T-helper 22 cell (primary cell): ENCODE measurements at regions not wholly inside any gene's neighbourhood (a gene's known extent, or its start where the extent isn't known, plus 50 kb on each side); places are given as distances from the start of the nearest gene placed in this dataset.
"Not testable (repeated sequence)": the region's sequence is repeated elsewhere in the genome, so short reads cannot be mapped to it uniquely, and the experiment has no call there.

Experiments
- DNase-seq: peaks from one replicate; pipeline ENCODE4 v3.0.0-alpha.2; 2020; ENCODE audit warnings: low read depth

- DNase-seq: no peak
Observed at GRCh38 chr3:124636863-124637296, 93.4 kb upstream of the UMPS start.

DNA sequence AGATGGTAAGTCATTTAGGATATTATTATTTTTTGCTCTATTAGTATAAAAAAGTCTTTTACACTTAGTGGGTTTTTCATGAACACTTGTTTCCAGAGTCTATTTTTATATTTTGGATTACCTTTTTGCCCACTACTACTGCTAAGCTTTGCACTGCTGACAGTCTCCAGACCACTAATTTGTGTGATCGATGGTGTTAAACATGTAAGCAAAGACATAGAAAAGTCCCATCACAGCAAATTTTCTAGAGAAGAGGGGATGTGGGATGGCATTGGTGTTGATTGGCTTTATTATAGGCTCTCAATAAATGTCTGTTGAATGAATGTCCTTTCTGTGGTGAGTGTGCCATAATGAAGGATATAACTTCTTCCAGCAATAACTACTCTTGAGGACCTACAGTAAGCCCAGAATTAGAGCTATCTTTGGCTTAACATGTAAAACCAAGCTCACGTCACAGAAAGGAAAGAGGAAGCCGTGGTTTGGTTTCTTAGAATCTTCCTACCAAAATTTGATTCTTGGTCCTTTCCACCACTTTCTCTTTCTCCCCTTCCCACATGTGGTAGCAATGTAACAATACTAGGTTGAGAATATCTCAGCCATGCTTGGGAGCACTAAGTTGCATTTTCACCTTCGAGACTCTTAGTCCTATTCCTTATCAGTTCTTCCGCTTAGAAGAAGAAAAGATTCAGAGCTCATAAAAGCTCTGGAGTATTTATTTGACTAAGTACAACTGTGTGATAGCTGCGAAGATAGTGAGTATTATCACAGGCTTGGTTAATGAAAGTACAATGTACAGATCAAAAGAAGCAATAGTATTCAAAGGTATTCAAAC lies 90.6 kb upstream of the UMPS start:
- no peak for DNase-seq

DNA sequence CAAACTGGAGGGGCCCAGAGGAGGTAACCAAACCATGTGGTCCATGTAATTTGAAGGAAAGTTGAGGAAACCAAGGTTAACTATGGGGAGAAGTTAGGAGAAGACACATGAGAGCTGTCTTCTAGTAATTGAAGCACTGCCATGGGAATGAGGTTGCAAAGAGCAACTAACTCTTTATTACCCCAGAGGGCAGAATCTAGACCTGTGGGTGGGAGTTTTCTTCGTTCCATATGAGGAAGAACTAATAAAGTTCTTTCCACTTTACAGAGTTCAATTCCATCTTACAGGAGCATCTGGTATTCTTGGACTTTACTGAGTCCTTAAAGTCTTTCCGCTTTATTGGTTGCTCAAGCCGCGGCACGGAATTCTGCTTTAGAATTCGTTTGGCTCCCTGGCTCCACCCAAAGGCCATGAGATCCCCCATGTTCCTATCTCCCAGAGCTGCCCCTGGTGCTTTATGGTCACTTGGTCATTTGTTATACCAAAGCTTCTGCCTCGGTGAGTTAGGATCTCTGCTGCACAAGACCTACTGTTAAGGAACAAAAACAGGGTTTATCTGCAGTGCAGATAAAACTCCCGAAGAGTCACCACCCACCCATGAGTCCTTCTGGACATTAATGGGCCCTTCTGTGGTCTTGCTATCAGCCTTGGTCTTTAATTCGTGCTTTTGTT lies 89.5 kb upstream of the UMPS start:
- no peak for DNase-seq

DNA sequence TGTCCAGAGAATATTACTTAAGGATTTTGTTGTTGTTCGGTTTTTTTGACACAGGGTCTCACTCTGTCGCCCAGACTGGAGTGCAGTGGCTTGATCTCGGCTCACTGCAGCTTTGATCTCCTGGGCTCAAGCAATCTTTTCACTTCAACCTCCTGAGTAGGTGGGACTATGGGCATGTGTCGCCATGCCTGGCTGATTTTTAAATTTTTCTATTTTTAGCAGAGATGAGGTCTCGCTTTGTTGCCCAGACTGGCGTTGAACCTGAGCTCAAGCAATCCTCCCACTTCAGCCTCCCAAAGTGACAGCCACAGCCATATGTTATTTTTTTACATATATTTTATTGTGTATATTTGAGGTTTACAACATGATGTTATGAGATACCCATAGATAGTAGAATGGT lies 86.8 kb upstream of the UMPS start:
- DNase-seq: no peak

GRCh38 chr3:124646186-124646585 lies 84.1 kb upstream of the UMPS start:
- DNase-seq: not testable (repeated sequence)

DNA sequence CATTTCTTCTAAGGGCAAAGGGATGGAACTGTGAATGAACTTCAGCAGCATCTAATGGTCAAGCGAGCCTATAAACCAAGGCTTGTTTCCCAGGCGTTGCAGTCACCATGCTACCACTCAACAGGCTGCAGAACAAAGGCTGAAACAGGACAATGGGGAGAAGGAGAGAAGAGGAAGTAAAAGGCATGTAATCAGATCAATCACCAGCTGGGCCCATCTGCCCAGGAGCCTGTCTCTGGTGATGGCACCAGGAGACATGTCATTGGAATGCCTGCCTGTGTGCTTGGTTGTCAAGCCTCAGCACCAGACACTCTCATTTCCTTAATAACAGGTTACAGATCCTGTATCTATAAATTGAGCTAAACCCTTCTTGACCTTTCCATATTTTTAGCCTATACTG lies 81.7 kb upstream of the UMPS start:
- DNase-seq: no peak

DNA sequence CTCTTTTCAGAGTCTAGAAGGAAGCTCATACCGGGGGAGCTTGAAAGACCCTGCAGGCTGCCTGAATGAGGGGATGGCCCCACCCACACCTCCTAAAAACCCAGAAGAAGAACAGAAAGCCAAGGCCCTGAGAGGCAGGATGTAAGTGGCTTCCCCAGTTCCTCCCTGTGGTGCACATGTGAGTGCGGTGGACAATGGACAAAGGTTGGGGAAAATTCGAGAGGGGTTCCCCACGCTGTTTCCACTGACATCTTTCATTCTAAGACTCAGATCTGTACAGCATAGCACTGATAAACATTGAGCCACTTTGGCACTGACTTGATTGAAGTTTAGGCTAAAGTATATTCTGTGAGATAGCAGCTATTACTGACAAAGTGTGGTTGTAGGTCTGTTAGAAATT lies 79.5 kb upstream of the UMPS start:
- no peak for DNase-seq

DNA sequence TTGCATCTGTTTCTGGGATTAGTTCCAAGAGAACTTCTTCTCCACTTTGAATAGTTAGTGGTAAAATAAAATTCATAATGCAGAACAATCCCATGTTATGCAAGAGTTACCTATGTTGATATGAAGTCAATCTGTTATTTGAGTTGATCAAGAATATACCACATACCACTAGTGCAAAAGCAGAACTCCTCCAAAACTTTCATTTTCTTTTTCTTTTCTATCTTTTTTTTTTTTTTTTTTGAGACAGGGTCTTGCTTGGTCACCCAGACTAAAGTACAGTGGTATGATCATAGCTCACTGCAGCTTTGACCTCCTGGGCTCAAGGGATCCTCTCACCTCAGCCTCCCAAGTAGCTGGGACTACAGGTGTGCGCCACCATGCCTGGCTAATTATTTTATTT lies 78.8 kb upstream of the UMPS start:
- DNase-seq: not testable (repeated sequence)

GRCh38 chr3:124652009-124652408 lies 78.2 kb upstream of the UMPS start:
- DNase-seq: no peak

DNA sequence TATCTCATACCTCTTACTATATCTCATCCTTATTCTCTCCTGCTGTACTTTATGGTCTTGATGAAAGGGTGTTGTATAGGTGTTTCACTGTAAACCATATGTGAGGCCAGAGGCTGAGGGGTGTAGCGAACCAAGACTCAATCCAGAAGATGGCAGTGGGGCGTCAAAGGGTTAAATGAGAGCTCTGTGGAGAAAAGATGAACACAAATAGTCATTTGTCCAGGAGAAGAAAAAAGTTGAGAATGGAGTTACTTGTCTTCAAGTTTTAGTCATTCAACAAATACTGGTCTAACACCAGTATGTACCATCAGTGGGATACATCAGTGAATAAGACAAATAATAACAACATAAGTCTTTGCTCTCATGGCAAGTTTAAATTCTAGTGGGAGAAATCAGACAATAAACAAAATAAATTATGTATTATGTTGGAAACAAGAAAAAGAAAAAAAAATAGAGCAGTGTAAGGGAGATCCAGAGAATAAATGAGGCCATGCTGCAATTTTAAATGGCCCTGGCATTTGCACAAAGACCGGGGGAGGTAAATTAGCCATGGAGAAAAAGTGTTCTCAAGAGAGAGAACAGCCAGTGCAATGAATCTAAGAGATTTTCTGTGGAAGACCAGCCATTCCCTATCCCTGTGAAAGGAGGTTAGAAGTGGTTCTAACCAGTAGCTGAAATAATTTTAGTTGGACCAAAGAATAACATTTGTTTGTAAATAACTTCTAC lies 77.0 kb upstream of the UMPS start:
- DNase-seq: no peak

GRCh38 chr3:124653797-124654469 lies 76.3 kb upstream of the UMPS start:
- no peak for DNase-seq

DNA sequence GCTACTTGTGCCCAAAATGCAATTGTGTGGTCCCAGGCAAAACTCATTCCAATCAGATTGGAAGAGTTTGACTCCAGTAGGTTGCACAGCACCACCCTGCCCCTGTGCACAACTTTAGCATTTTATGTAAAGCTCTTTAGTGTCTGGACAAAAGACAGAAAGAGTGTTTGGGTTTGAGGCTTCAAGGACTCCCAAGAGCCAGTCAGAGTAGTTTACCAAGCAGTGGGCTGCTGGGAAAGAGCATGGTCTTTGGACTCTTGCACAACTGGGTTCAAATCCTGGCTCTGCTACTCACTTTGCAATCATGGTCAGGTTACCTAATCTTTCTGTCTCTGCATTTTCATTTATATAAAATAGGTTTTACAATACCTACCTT lies 75.8 kb upstream of the UMPS start:
- no peak for DNase-seq

- no peak for DNase-seq
Observed at GRCh38 chr3:124656531-124656930, 73.7 kb upstream of the UMPS start.

DNA sequence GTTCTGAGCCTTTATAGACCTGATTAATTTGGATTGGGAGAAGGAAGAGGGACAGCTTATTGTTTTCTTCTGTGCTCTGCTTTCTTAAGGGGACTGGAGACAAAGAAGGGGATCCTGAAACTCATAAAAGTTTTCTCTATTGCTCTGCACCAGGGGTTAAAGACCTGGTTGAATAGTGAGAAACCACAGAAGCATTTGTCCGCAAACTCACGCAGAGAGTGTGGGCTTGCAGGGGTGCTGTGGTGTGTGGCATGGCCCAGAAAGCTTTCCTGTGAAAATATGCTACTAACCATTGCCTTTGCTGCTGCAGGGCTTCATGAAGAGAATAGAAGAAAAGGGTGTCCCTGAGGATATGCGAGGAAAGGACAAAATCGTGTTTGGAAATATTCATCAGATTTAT lies 73.1 kb upstream of the UMPS start:
- DNase-seq: no peak

DNA sequence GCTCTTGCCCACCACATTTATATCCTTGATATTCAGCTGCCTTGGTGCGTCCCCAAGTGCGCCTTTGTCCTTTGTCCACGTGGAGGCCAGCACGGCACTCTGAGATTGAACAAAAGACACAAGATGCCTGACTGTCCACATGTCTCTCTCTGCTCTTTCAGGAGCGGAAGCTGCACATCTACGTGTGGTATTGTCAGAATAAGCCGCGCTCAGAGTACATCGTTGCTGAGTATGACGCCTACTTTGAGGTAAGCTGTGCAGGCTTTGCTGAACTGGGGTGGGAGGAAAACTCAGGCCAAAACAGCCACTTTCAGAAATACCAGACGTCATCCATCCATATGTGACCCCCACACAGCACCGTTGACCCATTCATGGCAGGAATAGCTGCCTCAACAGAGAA lies 72.0 kb upstream of the UMPS start:
- no peak for DNase-seq

- no peak for DNase-seq
Observed at GRCh38 chr3:124659175-124659574, 71.1 kb upstream of the UMPS start.

DNA sequence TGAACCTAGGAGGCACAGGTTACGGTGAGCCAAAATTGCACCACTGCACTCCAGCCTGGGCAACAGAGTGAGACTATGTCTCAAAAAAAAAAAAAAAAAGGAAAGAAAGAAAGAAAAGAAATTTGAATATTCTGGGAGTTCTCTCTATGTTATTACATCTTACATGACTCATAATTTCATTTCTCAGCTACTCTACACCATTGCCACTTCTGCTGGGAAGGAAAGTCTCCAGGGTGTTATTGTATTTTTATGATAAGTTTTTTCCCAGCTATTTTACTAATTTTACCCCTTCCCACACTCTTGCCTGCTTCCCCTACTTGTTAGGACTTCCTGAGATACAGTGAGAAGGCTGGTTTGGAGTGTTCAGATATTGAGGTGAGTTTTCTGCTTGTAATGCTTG lies 69.7 kb upstream of the UMPS start:
- no peak for DNase-seq

- no peak for DNase-seq
Observed at GRCh38 chr3:124663690-124664089, 66.6 kb upstream of the UMPS start.

GRCh38 chr3:124664804-124665203 lies 65.4 kb upstream of the UMPS start:
- DNase-seq: no peak

GRCh38 chr3:124666067-124666466 lies 64.2 kb upstream of the UMPS start:
- DNase-seq: no peak

DNA sequence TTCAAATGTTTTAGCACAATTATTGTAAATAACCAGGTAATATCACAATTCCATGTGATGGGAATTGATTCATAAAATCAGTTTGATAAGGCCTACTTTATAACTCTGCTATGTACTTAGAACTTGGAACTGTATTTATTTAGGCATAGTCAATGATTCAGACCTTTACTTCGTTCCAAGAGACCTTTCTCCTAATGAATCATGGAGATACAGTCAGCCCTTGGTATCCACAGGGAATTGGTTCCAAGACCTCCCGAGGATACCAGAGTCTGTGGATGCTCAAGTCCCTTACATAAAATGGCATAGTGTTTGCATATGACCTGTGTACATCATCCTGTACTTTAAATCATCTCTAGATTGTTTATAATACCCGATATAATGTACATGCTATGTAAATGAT lies 60.8 kb upstream of the UMPS start:
- no peak for DNase-seq

- DNase-seq: no peak
Observed at GRCh38 chr3:124671106-124671505, 59.1 kb upstream of the UMPS start.

DNA sequence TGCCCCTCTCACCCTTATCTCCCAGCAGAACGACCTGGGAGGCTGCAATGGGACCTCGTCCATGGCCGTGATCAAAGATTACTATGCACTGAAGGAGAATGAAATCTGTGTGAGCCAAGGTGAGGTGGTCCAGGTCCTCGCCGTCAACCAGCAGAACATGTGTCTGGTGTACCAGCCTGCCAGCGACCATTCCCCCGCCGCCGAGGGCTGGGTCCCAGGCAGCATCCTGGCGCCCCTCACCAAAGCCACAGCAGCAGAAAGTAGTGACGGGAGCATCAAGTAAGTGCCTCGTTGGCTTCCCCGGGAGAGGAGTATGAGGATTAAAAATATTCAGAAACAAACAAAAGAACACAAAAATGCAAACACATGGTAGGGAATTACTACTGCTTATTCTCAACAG lies 55.9 kb upstream of the UMPS start:
- DNase-seq: no peak
